ENCODE measurements at regions not wholly inside any gene's neighbourhood (a gene's known extent, or its start where the extent isn't known, plus 50 kb on each side); places are given as distances from the start of the nearest gene placed in this dataset.

DNA sequence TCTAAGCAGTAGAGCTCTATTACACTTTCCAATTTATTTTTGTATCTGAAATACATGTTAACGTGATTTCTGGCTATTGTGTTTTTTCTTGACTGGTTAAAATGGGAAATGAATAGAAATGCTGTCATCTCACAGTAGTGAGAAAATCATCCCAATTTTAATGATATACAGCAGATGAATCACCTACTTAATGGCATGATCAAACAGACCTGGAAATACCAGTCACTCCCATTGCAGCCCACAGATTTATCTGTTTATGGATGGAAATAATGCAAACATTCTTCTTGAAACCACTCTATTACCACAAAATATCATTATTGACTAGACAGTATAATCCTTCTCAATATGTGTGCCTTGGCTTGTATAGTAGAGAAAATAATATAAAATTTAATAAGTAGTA lies 497.8 kb upstream of the ADAMTS5 start:
- H3K9me3 ChIP-seq (ENCODE audit: control insufficient read depth, low read depth, low read length) = no peaks in the 10 kb centered on the region
- no peaks in the 10 kb centered on the region for H3K79me2 ChIP-seq (ENCODE audit: control insufficient read depth, insufficient read depth, low read length)
- H3K36me3 ChIP-seq (ENCODE audit: control insufficient read depth in 2 of 2, extremely low read depth in 1 of 2, insufficient read depth in 2 of 2, low read length in 2 of 2) = no peaks in the 10 kb centered on the region
- FAIRE-seq (peak; percentile 34), DNase-seq (ENCODE audit: low read depth, low spot score) (no peak)
- peaks cover 25% of the 10 kb centered on the region for H3K4me1 ChIP-seq (ENCODE audit: control insufficient read depth, extremely low read depth, insufficient read depth, low read length)
- dilution Hi-C loops (cut with MboI; ENCODE audit: extremely low pct_ligation_motif_present, low sequenced_read_pairs) = no loop called here
- H4K20me1 ChIP-seq (ENCODE audit: control insufficient read depth, extremely low read depth, insufficient read depth, low read length) = no peaks in the 10 kb centered on the region
- H3K9ac ChIP-seq (ENCODE audit: control insufficient read depth, extremely low read depth, insufficient read depth, low read length) = no peak overlapping the region
- no peaks in the 10 kb centered on the region for H3K27me3 ChIP-seq (ENCODE audit: control insufficient read depth, extremely low read depth, insufficient read depth, low read length)
- TF ChIP-seq EZH2 (IDR thresholded peaks at IDR 0.05; ENCODE audit: low read length) = no peak
- no peak for TF ChIP-seq CTCF (optimal IDR thresholded peaks at IDR 0.05 in 1 of 3, IDR thresholded peaks at IDR 0.05 in 1 of 3, conservative IDR thresholded peaks at IDR 0.05 in 1 of 3; ENCODE audit: extremely low read depth in 1 of 3, insufficient read depth in 2 of 3, low read length in 3 of 3)
- H3K4me2 ChIP-seq (ENCODE audit: control insufficient read depth, extremely low read depth, insufficient read depth, low read depth, low read length) = no peak overlapping the region
- no peaks in the 10 kb centered on the region for H3K9me1 ChIP-seq (ENCODE audit: control insufficient read depth, extremely low read depth, insufficient read depth, low read length)
- no peak overlapping the region for H2AFZ ChIP-seq (ENCODE audit: control insufficient read depth, low read length)
- no peak overlapping the region for H3K4me3 ChIP-seq (ENCODE audit: control insufficient read depth in 2 of 3, extremely low read depth in 1 of 3, insufficient read depth in 2 of 3, low read depth in 1 of 3, low read length in 3 of 3)
- peak overlapping the region; percentile 22 for H3K27ac ChIP-seq (ENCODE audit: control insufficient read depth, insufficient read depth, low read length)

DNA sequence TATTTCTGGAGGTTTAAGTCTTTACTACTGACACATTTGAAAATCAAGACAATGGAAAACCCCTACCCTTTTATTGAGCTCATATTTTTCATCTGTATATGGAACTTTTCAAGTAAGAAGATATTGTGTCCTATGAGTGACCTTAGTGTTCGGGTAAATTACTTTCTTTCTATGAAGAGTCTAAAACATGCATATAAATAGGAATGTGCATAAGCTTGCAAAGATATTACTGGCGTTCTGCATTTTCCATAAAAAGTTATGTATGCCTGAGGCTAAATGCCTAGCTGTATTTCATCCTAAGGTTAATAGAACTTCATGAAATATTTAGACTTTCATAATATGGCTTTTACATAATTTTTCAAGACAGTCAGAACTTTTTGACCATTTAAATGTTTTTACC lies 495.8 kb upstream of the ADAMTS5 start:
- no peak overlapping the region for H3K9ac ChIP-seq (ENCODE audit: control insufficient read depth, extremely low read depth, insufficient read depth, low read length)
- H3K9me1 ChIP-seq (ENCODE audit: control insufficient read depth, extremely low read depth, insufficient read depth, low read length) = no peaks in the 10 kb centered on the region
- H3K4me3 ChIP-seq (ENCODE audit: control insufficient read depth in 2 of 3, extremely low read depth in 1 of 3, insufficient read depth in 2 of 3, low read depth in 1 of 3, low read length in 3 of 3) = no peak overlapping the region
- dilution Hi-C loops (cut with MboI; ENCODE audit: extremely low pct_ligation_motif_present, low sequenced_read_pairs) = no loop called here
- no peak for TF ChIP-seq EZH2 (IDR thresholded peaks at IDR 0.05; ENCODE audit: low read length)
- no peak for TF ChIP-seq CTCF (optimal IDR thresholded peaks at IDR 0.05 in 1 of 3, IDR thresholded peaks at IDR 0.05 in 1 of 3, conservative IDR thresholded peaks at IDR 0.05 in 1 of 3; ENCODE audit: extremely low read depth in 1 of 3, insufficient read depth in 2 of 3, low read length in 3 of 3)
- no peaks in the 10 kb centered on the region for H3K79me2 ChIP-seq (ENCODE audit: control insufficient read depth, insufficient read depth, low read length)
- no peak overlapping the region for H3K27ac ChIP-seq (ENCODE audit: control insufficient read depth, insufficient read depth, low read length)
- no peaks in the 10 kb centered on the region for H3K9me3 ChIP-seq (ENCODE audit: control insufficient read depth, low read depth, low read length)
- no peaks in the 10 kb centered on the region for H4K20me1 ChIP-seq (ENCODE audit: control insufficient read depth, extremely low read depth, insufficient read depth, low read length)
- FAIRE-seq (no peak), DNase-seq (ENCODE audit: low read depth, low spot score) (no peak)
- H3K4me2 ChIP-seq (ENCODE audit: control insufficient read depth, extremely low read depth, insufficient read depth, low read depth, low read length) = peak overlapping the region; percentile 7
- H3K27me3 ChIP-seq (ENCODE audit: control insufficient read depth, extremely low read depth, insufficient read depth, low read length) = no peaks in the 10 kb centered on the region
- no peak overlapping the region for H2AFZ ChIP-seq (ENCODE audit: control insufficient read depth, low read length)
- peaks cover 40% of the 10 kb centered on the region for H3K4me1 ChIP-seq (ENCODE audit: control insufficient read depth, extremely low read depth, insufficient read depth, low read length)
- H3K36me3 ChIP-seq (ENCODE audit: control insufficient read depth in 2 of 2, extremely low read depth in 1 of 2, insufficient read depth in 2 of 2, low read length in 2 of 2) = no peaks in the 10 kb centered on the region
